HG02759 (cell line): ENCODE measurements at regions not wholly inside any gene's neighbourhood (a gene's known extent, or its start where the extent isn't known, plus 50 kb on each side); places are given as distances from the start of the nearest gene placed in this dataset.

ENCODE experiments used
- ATAC-seq: cut with Tn5 transposase; IDR thresholded peaks from one replicate; pipeline ENCODE4 v1.9.1; 2021; ENCODE audit warnings: mild to moderate bottlenecking, moderate library complexity; ENCODE audit not compliant: unreplicated experiment

GRCh38 chr1:163652441-163652840, 330.7 kb downstream of the NUF2 start:
- no peak for ATAC-seq

DNA sequence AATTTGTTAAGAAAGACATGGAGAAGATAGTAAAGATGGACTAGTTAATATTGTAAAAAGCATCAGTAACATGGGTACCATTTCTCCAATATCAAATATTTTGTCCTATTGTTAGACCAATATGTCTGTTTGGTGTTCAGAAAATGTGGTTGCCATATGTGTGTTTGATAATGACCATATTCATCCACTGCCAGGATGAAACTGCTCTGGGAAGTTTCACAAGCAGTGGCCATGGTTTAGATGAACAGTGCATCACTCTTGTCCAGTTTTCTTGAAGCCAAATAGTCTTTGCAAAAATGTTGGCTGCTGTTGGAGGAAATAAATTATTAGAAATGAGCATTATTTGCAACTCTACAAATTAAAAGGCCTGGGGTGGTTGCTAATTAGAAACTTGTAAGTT, 333.8 kb downstream of the NUF2 start:
- ATAC-seq, result no peak

DNA sequence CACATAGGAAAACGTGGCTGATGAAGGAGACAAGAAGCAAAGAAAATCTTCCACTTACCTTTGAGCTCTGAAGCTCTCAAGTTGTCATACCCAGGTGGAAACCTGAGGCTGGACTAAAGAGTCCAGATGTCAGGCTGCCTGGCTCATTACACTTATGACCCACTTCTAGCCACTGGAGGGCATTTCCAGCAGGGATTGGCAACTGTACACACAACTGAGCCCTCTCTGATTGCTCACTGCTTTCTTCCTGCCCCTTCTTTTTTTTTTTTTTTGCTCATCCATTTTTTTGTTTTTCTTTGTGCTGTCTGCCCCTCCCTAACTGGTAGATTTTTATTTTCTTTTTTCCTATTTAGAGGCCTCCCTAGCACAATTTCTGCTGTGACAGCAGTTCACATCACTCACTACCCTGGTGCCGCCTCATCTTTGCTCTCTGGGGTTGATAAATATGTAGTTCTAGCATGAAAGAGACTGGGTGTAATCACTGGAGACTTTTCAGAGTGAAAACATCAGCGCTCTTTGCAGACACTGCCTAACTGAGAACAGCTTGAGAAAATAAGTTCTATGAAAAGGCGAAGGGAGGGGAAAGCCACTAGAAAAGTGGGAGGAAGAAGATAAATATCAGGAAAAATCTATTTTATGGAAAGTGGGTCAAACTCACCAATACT, 334.5 kb downstream of the NUF2 start:
- ATAC-seq, result no peak

DNA sequence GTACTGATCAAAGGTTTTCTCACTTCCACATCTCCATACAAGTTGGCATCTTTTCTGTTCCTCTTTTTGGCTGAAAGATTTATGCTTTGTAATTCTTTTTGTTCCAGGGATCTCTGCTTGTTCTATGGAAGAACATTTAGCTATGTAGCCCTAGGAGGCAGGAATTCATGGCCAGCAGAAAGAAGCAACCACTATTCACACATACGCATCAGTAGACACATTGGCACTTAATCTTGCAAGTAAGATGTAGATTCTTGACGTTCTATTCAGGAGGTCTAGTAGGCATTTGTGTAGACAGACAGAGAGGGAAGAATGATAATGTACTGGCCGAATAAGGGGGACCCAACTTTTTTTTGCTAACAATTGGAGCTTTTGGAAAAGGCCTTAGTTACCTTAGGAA, 336.0 kb downstream of the NUF2 start:
- ATAC-seq, result no peak

DNA sequence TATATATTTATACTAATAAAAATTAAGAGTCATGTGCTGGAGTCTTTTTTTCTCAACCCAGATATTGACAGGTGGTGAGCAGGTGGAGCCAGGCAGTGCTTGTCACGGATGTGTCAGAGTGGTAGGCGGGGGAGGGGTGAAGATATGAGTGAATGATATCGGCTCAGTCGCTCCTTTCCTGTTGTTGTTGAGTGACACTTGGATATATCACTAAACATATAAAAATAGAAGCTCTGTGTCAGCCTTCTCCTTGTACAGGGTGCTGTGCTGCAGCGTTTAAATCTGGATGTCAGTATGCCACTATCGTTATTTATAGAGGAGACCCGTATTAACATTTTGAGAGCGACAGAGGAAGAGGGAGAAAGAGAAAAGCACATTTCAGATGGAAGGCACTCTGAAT, 339.6 kb downstream of the NUF2 start:
- ATAC-seq, result no peak

GRCh38 chr1:163664671-163665335, 343.0 kb downstream of the NUF2 start:
- no peak for ATAC-seq

DNA sequence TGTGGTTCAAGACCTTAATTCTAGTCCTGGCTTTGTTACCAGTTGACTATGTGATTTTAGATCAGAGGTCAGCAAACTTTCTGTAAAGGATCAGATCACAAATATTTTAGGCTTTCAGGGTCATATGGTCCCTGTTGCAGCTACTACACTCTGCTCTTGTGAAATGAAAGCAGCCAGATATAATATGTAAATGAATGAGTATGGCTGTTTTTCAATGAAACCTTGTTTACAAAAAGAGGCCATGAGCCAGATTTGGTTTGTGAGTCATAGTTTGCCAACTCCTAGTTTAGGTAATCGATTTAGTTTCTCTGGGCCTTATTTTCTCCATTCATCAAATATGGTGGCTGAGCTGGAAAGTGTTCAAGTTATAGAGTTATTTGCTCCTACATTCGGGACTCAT, 346.7 kb downstream of the NUF2 start:
- no peak for ATAC-seq

DNA sequence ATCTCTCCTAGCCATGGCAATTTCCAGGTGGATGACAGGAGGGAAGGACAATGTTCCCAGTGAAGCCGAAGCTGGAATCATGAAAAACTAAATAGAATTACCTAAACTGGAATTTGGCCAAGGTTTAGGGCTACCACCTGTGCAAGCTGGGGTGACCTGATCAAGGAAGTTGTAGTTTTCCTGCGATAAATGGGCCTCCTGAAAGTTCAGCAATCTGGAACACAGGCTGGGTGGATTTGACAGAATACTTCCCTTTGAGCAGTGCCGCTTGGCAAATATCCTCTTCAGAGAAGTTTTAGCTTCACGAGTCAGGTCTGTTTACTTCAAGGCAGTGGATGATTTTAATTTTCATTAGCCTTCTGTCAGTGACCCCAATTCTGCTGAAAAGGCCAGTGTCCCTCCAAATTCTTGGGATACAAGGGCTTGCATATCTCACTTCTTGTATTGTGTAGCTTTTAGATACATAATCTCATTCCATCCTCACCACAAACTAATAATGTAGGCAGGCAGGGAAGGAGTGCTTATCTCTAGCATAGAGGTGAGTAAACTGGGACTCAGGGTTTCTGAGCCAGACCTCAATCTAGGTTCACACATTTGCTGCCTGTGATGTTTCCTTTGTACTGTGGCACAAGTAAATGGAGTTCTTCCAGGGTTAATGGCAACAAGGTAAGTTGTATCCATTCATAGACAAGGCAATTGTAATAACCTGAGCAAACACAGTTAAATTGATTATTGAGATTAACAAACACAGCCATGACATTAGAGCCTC, 349.4 kb downstream of the NUF2 start:
- ATAC-seq, result no peak

- no peak for ATAC-seq
Observed at GRCh38 chr1:163672976-163673758, 351.4 kb downstream of the NUF2 start.

- ATAC-seq, result no peak
Observed at GRCh38 chr1:163673759-163674151, 352.0 kb downstream of the NUF2 start.

GRCh38 chr1:163674236-163674635, 352.5 kb downstream of the NUF2 start:
- no peak for ATAC-seq

DNA sequence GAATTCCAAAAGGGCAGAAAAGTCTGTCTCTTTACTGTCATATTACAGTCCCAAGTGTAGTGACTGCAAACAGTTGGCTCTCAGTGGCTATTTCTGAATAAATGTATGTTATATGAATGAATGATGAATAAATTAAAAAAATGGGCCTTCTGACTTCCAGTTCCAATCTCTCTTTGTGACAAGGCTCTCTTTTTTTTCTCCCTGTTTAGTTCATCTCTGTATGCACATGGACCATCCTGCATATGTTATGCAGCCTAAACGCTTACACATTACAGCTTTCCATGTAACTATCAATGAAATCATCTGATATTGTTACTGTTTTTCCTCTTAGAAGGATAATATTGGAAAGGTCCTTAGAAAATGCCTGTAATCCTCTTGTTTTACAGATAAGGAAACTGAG, 363.0 kb downstream of the NUF2 start:
- ATAC-seq, result no peak

- ATAC-seq, result no peak
Observed at GRCh38 chr1:163692266-163692665, 370.5 kb downstream of the NUF2 start.

DNA sequence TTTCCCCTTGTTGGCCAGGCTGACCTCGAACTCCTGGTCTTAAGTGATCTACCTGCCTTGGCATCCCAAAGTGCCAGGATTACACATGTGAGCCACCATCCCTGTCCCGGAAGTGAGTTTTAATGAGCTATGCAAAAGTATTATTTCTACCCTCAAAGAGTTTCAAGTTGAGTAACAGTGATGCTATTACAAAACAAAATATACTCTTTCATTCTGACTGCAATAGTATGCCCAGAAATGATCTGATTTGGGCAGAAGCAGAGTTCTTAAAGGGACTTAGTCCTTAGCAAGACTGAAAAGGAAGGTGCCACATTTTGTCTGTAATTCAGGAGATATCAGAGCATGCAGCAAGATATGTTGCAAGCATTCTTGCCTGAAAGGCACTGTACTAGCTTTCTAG, 375.4 kb downstream of the NUF2 start:
- ATAC-seq, result peak; percentile 83

GRCh38 chr1:163701783-163702374, 380.1 kb downstream of the NUF2 start:
- no peak for ATAC-seq

DNA sequence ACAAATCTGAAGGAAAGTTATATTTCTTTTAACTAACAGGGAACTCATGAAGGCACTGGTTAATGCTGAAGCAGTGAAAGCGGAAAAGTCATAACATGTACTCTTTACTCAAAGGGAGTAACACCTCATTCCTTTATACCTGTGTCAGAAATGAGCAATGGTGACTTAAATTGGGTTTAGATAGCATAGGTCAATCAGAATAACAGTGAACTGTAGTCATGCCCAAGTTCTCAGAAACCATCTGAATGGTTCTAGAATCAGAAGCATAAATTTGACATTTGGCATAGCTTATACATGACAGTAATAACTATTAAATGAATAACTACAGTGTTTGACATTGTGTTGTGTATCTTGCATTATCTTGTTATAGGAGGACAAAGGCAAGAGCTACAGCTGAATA, 382.0 kb downstream of the NUF2 start:
- no peak for ATAC-seq

GRCh38 chr1:163706915-163707314, 385.2 kb downstream of the NUF2 start:
- no peak for ATAC-seq

GRCh38 chr1:163709636-163710035, 387.9 kb downstream of the NUF2 start:
- ATAC-seq, result no peak

GRCh38 chr1:163712321-163712720, 390.6 kb downstream of the NUF2 start:
- ATAC-seq, result no peak

- ATAC-seq, result no peak
Observed at GRCh38 chr1:163720294-163720693, 398.5 kb downstream of the NUF2 start.

DNA sequence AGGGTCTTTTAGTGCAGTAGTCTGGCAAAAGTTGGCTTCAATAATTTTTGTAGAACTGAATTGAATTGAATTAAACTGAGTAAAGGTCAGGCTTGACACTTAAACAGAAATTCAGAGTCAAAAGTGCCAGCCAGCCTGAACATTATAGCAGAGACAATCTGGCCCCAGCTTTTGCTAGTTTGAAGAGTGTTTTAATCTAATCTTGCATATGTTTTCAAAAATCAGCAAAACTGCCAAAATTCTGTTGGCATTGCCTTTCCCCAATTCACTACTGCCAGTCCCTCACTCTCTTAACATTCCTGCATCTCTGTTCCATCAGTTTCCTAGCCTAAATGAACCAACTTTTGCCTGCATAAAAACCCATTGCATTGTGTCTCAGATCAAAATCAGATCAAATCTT, 403.8 kb downstream of the NUF2 start:
- ATAC-seq, result no peak
